WTC11 (cell line): ENCODE measurements at regions not wholly inside any gene's neighbourhood (a gene's known extent, or its start where the extent isn't known, plus 50 kb on each side); places are given as distances from the start of the nearest gene placed in this dataset.

Experiments
- ATAC-seq: fragments of 200-7000 bp; cut with Tn5 transposase; 2 replicates; pipeline ENCODE4 v1.10.0; 2021; ENCODE audit warnings: mild to moderate bottlenecking, moderate library complexity
- CTCF ChIA-PET: fragments of 300-600 bp; sonication (Branson Sonifier 250); formaldehyde crosslinking; loops from one replicate; lab custom pipeline; 2021; ENCODE audit warnings: antibody characterized with exemption; lab: Charles Lee
- POLR2A ChIA-PET: fragments of 350-600 bp; sonication (Branson Sonifier 250); formaldehyde crosslinking; loops from one replicate; lab custom pipeline; 2021; ENCODE audit warnings: antibody characterized with exemption; lab: Charles Lee
- DNase-seq: peaks from one replicate; pipeline ENCODE4 v3.0.0; 2021; ENCODE audit warnings: low spot score
- H3K27ac Mint-ChIP-seq: 2 replicates; pipeline ENCODE4 v1.8.0; 2021; ENCODE audit warnings: mixed read lengths
- H3K27me3 Mint-ChIP-seq: 2 replicates; pipeline ENCODE4 v1.8.0; 2021; ENCODE audit warnings: low read depth, mild to moderate bottlenecking, moderate library complexity, mixed read lengths
- H3K36me3 Mint-ChIP-seq: 2 replicates; pipeline ENCODE4 v1.8.0; 2021; ENCODE audit warnings: mixed read lengths
- H3K4me1 Mint-ChIP-seq: 2 replicates; pipeline ENCODE4 v1.8.0; 2022; ENCODE audit warnings: mixed read lengths
- H3K4me3 Mint-ChIP-seq: 2 replicates; pipeline ENCODE4 v1.8.0; 2021; ENCODE audit warnings: mild to moderate bottlenecking, moderate library complexity, mixed read lengths
- H3K9me3 Mint-ChIP-seq: 2 replicates; pipeline ENCODE4 v1.8.0; 2021; ENCODE audit warnings: mixed read lengths
- CREM ChIP-seq: sonication (generic); formaldehyde crosslinking; IDR thresholded peaks from 2 replicates; pipeline ENCODE4 v1.8.1; 2022; ENCODE audit warnings: mild to moderate bottlenecking, missing genetic modification reagents, moderate library complexity
- FOXP1 ChIP-seq: sonication (generic); formaldehyde crosslinking; IDR thresholded peaks from 2 replicates; pipeline ENCODE4 v1.8.0; 2022; ENCODE audit warnings: missing genetic modification reagents, mild to moderate bottlenecking, moderate library complexity, borderline replicate concordance
- JAZF1 ChIP-seq: fragments of 250-450 bp; sonication (Bioruptor Pico); IDR thresholded peaks from 2 replicates; pipeline ENCODE4 v1.9.0; 2021; ENCODE audit warnings: moderate library complexity, mild to moderate bottlenecking, inconsistent platforms
- JUN ChIP-seq: sonication (generic); formaldehyde crosslinking; IDR thresholded peaks from 2 replicates; pipeline ENCODE4 v1.8.0; 2023; ENCODE audit warnings: mild to moderate bottlenecking, missing genetic modification reagents
- MXD4 ChIP-seq: fragments of 250-450 bp; sonication (Bioruptor Pico); IDR thresholded peaks from 2 replicates; pipeline ENCODE4 v1.8.0; 2021; ENCODE audit warnings: mild to moderate bottlenecking, moderate library complexity, borderline replicate concordance
- MYBL2 ChIP-seq: sonication (generic); formaldehyde crosslinking; IDR thresholded peaks from 2 replicates; pipeline ENCODE4 v1.8.1; 2023; ENCODE audit warnings: mild to moderate bottlenecking, moderate library complexity, missing genetic modification reagents
- PRRX2 ChIP-seq: fragments of 250-450 bp; sonication (Bioruptor Pico); IDR thresholded peaks from 2 replicates; pipeline ENCODE4 v1.8.0; 2021; ENCODE audit warnings: mild to moderate bottlenecking
- RELA ChIP-seq: sonication (generic); formaldehyde crosslinking; IDR thresholded peaks from 2 replicates; pipeline ENCODE4 v1.8.1; 2022; ENCODE audit warnings: missing genetic modification reagents, mild to moderate bottlenecking, borderline replicate concordance
- TP53 ChIP-seq: sonication (generic); formaldehyde crosslinking; IDR thresholded peaks from 2 replicates; pipeline ENCODE4 v1.8.1; 2023; ENCODE audit warnings: mild to moderate bottlenecking, missing genetic modification reagents
- ZNF416 ChIP-seq: fragments of 250-450 bp; sonication (Bioruptor Pico); IDR thresholded peaks from 2 replicates; pipeline ENCODE4 v1.9.0; 2021; ENCODE audit warnings: mild to moderate bottlenecking, inconsistent platforms
- TF ChIP-seq, protein P1 (sequence below): sonication (generic); formaldehyde crosslinking; IDR thresholded peaks from 2 replicates; pipeline ENCODE4 v1.8.1; 2023; ENCODE audit warnings: mild to moderate bottlenecking, moderate library complexity, missing genetic modification reagents
- TF ChIP-seq, protein P2 (sequence below): sonication (generic); formaldehyde crosslinking; IDR thresholded peaks from 2 replicates; pipeline ENCODE4 v1.8.0; 2022; ENCODE audit warnings: mild to moderate bottlenecking, missing genetic modification reagents
- TF ChIP-seq, protein P3 (sequence below): sonication (generic); formaldehyde crosslinking; IDR thresholded peaks from 2 replicates; pipeline ENCODE4 v1.8.1; 2022; ENCODE audit warnings: low read depth, mild to moderate bottlenecking, moderate library complexity, missing genetic modification reagents, borderline replicate concordance
- TF ChIP-seq, protein P4 (sequence below): sonication (generic); formaldehyde crosslinking; IDR thresholded peaks from 2 replicates; pipeline ENCODE4 v1.8.1; 2023; ENCODE audit warnings: mild to moderate bottlenecking, missing genetic modification reagents, moderate library complexity
- TF ChIP-seq, protein P5 (sequence below): sonication (generic); formaldehyde crosslinking; IDR thresholded peaks from 2 replicates; pipeline ENCODE4 v1.8.1; 2023; ENCODE audit warnings: mild to moderate bottlenecking, missing genetic modification reagents, moderate library complexity
- TF ChIP-seq, protein P6 (sequence below): sonication (generic); formaldehyde crosslinking; IDR thresholded peaks from 2 replicates; pipeline ENCODE4 v1.8.0; 2022; ENCODE audit warnings: mild to moderate bottlenecking, missing genetic modification reagents
- TF ChIP-seq, protein P7 (sequence below): sonication (generic); formaldehyde crosslinking; IDR thresholded peaks from 2 replicates; pipeline ENCODE4 v1.8.1; 2023; ENCODE audit warnings: mild to moderate bottlenecking, missing genetic modification reagents
- TF ChIP-seq, protein P8 (sequence below): sonication (generic); formaldehyde crosslinking; IDR thresholded peaks from 2 replicates; pipeline ENCODE4 v1.8.1; 2022; ENCODE audit warnings: missing genetic modification reagents, borderline replicate concordance
- TF ChIP-seq, protein P9 (sequence below): sonication (generic); formaldehyde crosslinking; IDR thresholded peaks from 2 replicates; pipeline ENCODE4 v1.8.0; 2023; ENCODE audit warnings: mild to moderate bottlenecking, missing genetic modification reagents
- TF ChIP-seq, protein P10 (sequence below): sonication (generic); formaldehyde crosslinking; IDR thresholded peaks from 2 replicates; pipeline ENCODE4 v1.8.1; 2022; ENCODE audit warnings: mild to moderate bottlenecking, missing genetic modification reagents, moderate library complexity, borderline replicate concordance

GRCh38 chr5:125037530-125037929 is 291.1 kb upstream of the ZNF608 start:
- Mint-ChIP-seq H3K27me3 (peaks cover 19% of the 10 kb centered on the region), H3K4me3 (no peak overlapping the region), H3K4me1 (peaks cover 39% of the 10 kb centered on the region), H3K9me3 (peaks cover 5% of the 10 kb centered on the region; the same call in 1 of the 2 replicates), H3K27ac (no peak overlapping the region), H3K36me3 (no peaks in the 10 kb centered on the region)
- no peak for TF ChIP-seq JUN (CRISPR knock-in tag)
- no peak for DNase-seq
- CTCF ChIA-PET = interaction anchor here (1.3 kb wide), 1 partner anchor 17 kb away, joined by 3 read pairs; no protein-coding TSS in a partner anchor
- no peak for ATAC-seq
- POLR2A ChIA-PET = no interaction called here

- no peaks in the 10 kb centered on the region for H3K36me3 Mint-ChIP-seq
- ATAC-seq (peak; percentile 28; the same call in 1 of the 2 replicates), DNase-seq (no peak)
- no peak overlapping the region for H3K4me3 Mint-ChIP-seq
- H3K27ac Mint-ChIP-seq = no peak overlapping the region
- peaks cover 48% of the 10 kb centered on the region for H3K4me1 Mint-ChIP-seq
- ChIA-PET POLR2A (no interaction called here), CTCF (interaction anchor here (1.3 kb wide), 1 partner anchor 16 kb away, joined by 3 read pairs; no protein-coding TSS in a partner anchor)
- H3K9me3 Mint-ChIP-seq = peaks cover 5% of the 10 kb centered on the region; the same call in 1 of the 2 replicates
- H3K27me3 Mint-ChIP-seq = peaks cover 16% of the 10 kb centered on the region
- TF ChIP-seq, protein P1, sequence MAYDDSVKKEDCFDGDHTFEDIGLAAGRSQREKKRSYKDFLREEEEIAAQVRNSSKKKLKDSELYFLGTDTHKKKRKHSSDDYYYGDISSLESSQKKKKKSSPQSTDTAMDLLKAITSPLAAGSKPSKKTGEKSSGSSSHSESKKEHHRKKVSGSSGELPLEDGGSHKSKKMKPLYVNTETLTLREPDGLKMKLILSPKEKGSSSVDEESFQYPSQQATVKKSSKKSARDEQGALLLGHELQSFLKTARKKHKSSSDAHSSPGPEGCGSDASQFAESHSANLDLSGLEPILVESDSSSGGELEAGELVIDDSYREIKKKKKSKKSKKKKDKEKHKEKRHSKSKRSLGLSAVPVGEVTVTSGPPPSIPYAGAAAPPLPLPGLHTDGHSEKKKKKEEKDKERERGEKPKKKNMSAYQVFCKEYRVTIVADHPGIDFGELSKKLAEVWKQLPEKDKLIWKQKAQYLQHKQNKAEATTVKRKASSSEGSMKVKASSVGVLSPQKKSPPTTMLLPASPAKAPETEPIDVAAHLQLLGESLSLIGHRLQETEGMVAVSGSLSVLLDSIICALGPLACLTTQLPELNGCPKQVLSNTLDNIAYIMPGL = no peak
- TF ChIP-seq, protein P2, sequence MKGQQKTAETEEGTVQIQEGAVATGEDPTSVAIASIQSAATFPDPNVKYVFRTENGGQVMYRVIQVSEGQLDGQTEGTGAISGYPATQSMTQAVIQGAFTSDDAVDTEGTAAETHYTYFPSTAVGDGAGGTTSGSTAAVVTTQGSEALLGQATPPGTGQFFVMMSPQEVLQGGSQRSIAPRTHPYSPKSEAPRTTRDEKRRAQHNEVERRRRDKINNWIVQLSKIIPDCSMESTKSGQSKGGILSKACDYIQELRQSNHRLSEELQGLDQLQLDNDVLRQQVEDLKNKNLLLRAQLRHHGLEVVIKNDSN = no peak
- TF ChIP-seq ZNF416 (CRISPR knock-in tag) (no peak), JAZF1 (no peak), FOXP1 (CRISPR knock-in tag) (no peak), PRRX2 (CRISPR knock-in tag) (no peak), MYBL2 (CRISPR knock-in tag) (no peak), MXD4 (CRISPR knock-in tag) (no peak), CREM (CRISPR knock-in tag) (no peak), RELA (CRISPR knock-in tag) (no peak), TP53 (CRISPR knock-in tag) (no peak)
- TF ChIP-seq, protein P3, sequence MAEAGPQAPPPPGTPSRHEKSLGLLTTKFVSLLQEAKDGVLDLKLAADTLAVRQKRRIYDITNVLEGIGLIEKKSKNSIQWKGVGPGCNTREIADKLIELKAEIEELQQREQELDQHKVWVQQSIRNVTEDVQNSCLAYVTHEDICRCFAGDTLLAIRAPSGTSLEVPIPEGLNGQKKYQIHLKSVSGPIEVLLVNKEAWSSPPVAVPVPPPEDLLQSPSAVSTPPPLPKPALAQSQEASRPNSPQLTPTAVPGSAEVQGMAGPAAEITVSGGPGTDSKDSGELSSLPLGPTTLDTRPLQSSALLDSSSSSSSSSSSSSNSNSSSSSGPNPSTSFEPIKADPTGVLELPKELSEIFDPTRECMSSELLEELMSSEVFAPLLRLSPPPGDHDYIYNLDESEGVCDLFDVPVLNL (CRISPR knock-in tag) = no peak
- TF ChIP-seq, protein P4, sequence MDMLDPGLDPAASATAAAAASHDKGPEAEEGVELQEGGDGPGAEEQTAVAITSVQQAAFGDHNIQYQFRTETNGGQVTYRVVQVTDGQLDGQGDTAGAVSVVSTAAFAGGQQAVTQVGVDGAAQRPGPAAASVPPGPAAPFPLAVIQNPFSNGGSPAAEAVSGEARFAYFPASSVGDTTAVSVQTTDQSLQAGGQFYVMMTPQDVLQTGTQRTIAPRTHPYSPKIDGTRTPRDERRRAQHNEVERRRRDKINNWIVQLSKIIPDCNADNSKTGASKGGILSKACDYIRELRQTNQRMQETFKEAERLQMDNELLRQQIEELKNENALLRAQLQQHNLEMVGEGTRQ (CRISPR knock-in tag) = no peak
- TF ChIP-seq, protein P5, sequence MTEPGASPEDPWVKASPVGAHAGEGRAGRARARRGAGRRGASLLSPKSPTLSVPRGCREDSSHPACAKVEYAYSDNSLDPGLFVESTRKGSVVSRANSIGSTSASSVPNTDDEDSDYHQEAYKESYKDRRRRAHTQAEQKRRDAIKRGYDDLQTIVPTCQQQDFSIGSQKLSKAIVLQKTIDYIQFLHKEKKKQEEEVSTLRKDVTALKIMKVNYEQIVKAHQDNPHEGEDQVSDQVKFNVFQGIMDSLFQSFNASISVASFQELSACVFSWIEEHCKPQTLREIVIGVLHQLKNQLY (CRISPR knock-in tag) = no peak
- TF ChIP-seq, protein P6, sequence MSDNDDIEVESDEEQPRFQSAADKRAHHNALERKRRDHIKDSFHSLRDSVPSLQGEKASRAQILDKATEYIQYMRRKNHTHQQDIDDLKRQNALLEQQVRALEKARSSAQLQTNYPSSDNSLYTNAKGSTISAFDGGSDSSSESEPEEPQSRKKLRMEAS (CRISPR knock-in tag) = no peak
- TF ChIP-seq, protein P7, sequence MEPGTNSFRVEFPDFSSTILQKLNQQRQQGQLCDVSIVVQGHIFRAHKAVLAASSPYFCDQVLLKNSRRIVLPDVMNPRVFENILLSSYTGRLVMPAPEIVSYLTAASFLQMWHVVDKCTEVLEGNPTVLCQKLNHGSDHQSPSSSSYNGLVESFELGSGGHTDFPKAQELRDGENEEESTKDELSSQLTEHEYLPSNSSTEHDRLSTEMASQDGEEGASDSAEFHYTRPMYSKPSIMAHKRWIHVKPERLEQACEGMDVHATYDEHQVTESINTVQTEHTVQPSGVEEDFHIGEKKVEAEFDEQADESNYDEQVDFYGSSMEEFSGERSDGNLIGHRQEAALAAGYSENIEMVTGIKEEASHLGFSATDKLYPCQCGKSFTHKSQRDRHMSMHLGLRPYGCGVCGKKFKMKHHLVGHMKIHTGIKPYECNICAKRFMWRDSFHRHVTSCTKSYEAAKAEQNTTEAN = no peak
- TF ChIP-seq, protein P8, sequence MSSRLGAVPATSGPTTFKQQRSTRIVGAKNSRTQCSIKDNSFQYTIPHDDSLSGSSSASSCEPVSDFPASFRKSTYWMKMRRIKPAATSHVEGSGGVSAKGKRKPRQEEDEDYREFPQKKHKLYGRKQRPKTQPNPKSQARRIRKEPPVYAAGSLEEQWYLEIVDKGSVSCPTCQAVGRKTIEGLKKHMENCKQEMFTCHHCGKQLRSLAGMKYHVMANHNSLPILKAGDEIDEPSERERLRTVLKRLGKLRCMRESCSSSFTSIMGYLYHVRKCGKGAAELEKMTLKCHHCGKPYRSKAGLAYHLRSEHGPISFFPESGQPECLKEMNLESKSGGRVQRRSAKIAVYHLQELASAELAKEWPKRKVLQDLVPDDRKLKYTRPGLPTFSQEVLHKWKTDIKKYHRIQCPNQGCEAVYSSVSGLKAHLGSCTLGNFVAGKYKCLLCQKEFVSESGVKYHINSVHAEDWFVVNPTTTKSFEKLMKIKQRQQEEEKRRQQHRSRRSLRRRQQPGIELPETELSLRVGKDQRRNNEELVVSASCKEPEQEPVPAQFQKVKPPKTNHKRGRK (CRISPR knock-in tag) = no peak
- TF ChIP-seq, protein P9, sequence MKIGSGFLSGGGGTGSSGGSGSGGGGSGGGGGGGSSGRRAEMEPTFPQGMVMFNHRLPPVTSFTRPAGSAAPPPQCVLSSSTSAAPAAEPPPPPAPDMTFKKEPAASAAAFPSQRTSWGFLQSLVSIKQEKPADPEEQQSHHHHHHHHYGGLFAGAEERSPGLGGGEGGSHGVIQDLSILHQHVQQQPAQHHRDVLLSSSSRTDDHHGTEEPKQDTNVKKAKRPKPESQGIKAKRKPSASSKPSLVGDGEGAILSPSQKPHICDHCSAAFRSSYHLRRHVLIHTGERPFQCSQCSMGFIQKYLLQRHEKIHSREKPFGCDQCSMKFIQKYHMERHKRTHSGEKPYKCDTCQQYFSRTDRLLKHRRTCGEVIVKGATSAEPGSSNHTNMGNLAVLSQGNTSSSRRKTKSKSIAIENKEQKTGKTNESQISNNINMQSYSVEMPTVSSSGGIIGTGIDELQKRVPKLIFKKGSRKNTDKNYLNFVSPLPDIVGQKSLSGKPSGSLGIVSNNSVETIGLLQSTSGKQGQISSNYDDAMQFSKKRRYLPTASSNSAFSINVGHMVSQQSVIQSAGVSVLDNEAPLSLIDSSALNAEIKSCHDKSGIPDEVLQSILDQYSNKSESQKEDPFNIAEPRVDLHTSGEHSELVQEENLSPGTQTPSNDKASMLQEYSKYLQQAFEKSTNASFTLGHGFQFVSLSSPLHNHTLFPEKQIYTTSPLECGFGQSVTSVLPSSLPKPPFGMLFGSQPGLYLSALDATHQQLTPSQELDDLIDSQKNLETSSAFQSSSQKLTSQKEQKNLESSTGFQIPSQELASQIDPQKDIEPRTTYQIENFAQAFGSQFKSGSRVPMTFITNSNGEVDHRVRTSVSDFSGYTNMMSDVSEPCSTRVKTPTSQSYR = no peak
- TF ChIP-seq, protein P10, sequence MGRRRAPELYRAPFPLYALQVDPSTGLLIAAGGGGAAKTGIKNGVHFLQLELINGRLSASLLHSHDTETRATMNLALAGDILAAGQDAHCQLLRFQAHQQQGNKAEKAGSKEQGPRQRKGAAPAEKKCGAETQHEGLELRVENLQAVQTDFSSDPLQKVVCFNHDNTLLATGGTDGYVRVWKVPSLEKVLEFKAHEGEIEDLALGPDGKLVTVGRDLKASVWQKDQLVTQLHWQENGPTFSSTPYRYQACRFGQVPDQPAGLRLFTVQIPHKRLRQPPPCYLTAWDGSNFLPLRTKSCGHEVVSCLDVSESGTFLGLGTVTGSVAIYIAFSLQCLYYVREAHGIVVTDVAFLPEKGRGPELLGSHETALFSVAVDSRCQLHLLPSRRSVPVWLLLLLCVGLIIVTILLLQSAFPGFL (CRISPR knock-in tag) = no peak
These were observed 292.0 kb upstream of the ZNF608 start for GRCh38 chr5:125038477-125038876.
